HG03432 (cell line): ENCODE measurements at regions not wholly inside any gene's neighbourhood (a gene's known extent, or its start where the extent isn't known, plus 50 kb on each side); places are given as distances from the start of the nearest gene placed in this dataset.
"Not testable (repeated sequence)": the region's sequence is repeated elsewhere in the genome, so short reads cannot be mapped to it uniquely, and the experiment has no call there.

Source experiments
- ATAC-seq: cut with Tn5 transposase; IDR thresholded peaks from one replicate; pipeline ENCODE4 v1.9.1; 2021; ENCODE audit warnings: mild to moderate bottlenecking, moderate library complexity; ENCODE audit not compliant: unreplicated experiment

- ATAC-seq = no peak
Observed at GRCh38 chr6:147667082-147667481, 158.6 kb downstream of the SAMD5 start.

DNA sequence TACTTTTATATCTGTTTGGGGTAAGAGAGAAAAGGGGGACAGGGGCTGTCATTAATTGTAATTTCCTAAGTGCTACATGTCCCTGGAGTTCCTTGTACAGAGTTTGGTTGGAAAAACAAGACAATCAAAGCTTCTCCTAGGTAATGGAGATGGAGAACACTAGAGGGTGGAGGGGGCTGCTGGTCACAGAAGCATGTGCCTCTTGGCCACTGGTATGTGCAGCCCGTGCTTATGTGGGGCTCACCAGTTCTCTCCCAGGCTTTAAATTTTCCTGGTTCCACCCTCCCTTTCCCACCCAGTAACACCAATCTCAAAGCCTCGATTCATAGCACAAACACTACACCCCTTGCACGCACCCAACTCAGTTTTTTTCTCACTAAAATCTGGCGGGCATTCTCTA is 165.6 kb downstream of the SAMD5 start:
- no peak for ATAC-seq

DNA sequence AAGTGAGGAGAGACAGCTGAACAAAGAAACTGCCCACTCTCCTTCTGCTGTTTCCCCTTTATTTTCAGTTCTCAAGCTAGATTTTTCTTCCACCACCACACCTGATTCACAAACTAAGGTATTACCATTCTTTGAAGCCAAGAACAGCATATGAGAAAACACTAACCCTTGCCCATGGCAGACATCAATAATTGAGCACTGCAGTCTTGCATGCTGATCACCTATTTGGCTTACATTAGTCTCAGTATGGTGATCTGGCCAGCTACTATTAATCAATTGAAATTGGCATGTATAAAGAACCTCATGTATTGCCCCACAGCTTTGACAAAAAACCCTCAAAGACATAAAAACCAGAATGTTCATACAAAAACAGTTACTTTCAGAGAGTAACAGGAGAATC is 166.3 kb downstream of the SAMD5 start:
- no peak for ATAC-seq

DNA sequence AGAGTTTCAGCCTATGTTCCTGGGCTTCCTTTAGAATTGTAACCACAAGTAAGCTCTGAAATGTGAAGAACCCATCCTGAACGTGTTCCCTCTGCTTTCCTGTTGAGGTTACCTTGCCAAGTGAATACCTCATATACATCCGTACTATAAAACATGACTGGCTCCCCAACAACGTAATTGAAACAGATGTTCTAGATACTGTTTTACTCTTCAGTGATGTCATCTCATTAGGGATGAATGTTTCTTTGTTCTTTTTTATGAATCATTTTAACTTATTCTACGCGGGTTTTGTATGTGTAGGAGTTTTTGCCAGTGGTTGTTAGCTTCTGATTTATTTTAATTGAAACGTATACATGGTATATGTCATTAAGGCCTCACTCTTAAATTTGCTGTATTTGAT is 166.8 kb downstream of the SAMD5 start:
- no peak for ATAC-seq

DNA sequence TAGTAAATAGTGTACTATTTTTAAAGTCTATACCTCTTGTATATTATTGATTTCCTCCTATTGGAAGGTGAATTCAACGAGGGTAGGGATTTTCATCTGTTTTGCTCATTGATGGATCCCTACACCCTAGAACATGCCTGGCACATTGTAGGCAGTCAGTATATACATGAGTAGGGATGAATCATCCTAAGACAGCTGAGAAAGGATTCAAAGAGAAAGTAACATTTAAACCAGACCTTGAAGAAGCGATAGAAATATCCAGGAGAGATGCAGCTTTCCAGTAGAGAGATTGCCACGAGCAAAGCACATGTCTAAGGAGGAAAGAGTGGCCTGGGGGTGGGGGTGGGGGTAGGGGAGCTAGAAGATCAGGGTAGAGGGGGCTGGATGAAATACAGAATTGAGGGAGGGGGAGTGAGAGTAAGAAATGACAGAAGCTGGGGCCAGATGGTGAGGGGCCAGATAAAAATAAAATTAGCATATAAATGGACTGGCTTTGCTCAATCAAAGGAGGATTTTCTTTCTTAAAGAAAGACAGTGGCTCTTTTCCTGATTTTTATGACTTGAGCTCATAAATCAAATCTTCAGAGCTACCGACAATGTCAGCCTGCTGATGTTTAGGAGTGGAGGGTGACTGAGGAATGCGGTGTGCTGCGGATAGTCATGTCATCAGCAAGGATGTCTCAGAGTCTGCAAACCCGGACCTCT is 168.2 kb downstream of the SAMD5 start:
- ATAC-seq = no peak

GRCh38 chr6:147677647-147678046 is 169.2 kb downstream of the SAMD5 start:
- no peak for ATAC-seq

DNA sequence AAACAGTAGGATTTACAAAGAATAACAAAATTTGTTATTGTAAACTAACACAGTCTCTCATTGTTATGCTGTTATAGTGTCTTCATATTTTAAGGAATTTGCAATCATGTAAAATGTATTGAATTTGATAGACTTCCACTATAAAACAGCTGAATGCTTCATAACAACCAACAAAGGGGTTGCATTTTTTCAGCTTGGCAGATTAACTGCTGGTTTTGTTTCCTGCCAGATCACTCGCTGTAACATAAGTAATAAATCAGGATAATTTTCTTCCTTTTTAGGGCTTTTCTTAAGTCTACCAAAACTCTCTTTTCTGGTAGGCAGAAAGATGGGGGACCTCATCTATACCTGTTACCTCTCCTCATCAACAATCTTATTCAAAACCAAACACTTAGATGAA is 169.8 kb downstream of the SAMD5 start:
- ATAC-seq = no peak

GRCh38 chr6:147684906-147685305 is 176.4 kb downstream of the SAMD5 start:
- ATAC-seq = no peak

DNA sequence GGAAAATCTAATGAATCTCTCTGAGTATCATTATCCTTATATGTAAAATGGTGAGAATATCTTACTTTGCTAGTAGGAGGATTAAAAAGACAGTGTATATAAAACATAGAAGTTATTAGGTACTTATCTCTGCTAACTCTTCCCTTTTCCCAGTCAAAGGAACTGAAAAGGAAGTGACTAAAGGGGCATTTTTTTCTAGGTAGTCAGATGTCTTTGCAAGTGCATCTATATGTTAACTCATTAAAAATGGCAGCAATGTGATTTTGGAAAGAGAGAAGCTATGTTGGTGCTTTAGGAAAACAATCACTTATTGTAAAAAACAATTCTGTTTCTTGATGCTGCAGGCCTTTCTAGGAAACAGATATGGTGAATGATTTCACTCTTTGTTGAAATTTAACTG is 180.9 kb downstream of the SAMD5 start:
- no peak for ATAC-seq

DNA sequence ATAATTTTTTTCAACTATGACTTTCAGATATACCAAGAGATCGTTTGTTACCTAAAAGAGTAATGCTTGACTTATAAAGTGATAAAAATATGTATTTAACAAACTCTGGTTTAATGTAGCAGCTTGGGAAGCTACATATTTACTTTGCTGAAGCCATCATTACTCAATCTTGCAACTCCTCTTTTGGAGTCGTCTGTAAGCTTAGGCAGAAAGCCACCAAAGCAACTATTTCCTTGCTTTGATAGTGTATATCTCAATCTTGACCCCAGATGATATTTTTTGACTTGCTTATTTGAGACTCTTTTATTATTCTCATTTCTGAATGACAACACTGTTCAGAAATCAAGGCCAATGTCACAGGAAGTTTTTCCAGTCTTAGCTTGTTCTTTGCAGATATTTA is 183.0 kb downstream of the SAMD5 start:
- ATAC-seq = no peak

GRCh38 chr6:147693181-147693580 is 184.7 kb downstream of the SAMD5 start:
- ATAC-seq = no peak

- not testable (repeated sequence) for ATAC-seq
Observed at GRCh38 chr6:147694556-147694955, 186.1 kb downstream of the SAMD5 start.

DNA sequence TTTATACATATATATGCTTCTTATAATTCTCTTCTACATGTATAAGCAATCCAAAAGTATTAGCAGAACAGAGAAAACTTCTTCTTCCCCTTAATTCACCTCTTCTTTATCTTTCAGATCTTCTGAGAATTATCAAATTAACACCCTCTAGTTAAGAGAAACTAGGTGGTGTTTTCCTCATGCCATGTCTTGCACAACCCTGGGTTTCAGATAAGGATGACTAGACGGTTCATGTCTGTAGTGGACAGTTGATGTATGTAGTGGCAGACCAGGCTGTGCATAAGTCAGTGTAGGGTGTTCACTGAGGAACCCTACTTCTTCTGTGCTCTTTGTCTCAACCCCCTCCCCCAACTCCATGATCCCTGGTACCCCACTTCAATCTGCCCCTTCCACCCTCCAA is 187.3 kb downstream of the SAMD5 start:
- ATAC-seq = no peak

- ATAC-seq = no peak
Observed at GRCh38 chr6:147699140-147699539, 190.7 kb downstream of the SAMD5 start.

DNA sequence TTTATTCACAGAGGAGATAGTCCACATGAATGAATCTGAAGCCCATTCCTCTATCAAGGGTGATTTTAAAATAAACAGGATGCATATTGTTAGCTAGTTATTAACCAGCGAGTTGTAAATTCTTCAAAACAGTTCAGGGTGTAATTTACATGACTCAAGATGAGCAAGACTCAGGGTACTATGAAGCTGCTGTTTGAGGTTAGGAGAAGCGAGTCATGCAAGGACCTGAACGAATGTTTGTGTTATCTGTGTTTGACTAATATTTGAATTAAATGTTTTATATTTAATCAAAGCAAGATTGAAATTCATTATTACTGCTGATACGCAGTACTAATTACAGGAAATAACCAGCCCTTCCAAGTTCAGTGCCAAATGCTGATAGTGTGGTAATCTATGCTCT is 191.1 kb downstream of the SAMD5 start:
- no peak for ATAC-seq

DNA sequence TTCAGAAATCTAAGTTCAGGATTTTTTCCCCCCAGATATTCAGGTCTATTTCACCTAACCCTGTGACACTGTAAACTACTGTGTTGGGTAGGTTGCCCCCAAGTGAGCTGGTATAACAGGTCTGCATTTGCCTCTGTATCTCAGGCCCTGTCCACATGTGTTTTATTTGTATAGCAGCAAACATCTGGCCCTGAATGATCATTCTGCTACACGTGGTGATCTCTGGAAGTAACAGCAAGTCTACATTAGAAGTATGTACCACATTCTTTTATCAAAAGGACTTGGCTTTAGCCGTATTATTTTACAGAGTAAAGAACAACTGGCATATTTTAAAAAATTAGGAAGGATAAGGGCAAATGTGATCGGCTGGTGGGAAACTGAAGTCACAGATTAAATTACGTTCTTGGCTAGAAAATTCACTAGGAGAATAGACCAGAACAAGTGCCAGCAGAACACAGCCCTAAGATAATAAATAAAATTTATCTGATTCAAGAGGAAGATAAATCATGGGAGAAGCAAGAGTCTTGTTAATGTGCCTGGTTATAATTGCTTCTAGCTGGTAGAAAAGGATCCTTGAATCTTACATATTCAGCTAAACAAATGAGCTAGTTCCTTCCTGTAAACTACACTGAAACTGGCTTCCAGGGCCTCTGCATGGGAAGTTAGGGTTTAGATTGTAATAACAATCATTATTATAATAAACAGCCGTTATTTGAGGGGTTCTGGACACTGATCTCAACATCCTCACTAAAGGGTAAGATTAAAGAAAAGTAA is 192.1 kb downstream of the SAMD5 start:
- ATAC-seq = no peak

- ATAC-seq = no peak
Observed at GRCh38 chr6:147704691-147705090, 196.2 kb downstream of the SAMD5 start.

DNA sequence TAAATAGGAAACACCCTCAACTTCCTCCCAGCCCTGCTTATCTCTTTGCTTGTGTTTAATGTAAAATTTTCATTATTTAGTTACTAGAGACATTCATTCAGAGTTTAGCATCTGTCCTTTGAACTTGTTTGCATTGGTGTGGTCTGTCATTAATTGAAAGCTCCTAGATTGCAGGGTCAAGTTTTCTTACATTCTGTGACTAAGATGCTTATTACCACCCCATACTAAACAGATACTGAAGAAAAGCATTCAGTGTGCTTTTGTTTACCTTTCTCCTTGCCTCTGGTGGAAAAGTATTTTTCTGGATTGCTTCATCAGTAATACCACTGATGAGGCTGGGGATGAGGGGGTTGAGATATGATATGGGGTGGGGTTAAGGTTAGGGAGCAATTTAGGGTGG is 199.0 kb downstream of the SAMD5 start:
- ATAC-seq = no peak

- ATAC-seq = no peak
Observed at GRCh38 chr6:147708170-147708569, 199.7 kb downstream of the SAMD5 start.

DNA sequence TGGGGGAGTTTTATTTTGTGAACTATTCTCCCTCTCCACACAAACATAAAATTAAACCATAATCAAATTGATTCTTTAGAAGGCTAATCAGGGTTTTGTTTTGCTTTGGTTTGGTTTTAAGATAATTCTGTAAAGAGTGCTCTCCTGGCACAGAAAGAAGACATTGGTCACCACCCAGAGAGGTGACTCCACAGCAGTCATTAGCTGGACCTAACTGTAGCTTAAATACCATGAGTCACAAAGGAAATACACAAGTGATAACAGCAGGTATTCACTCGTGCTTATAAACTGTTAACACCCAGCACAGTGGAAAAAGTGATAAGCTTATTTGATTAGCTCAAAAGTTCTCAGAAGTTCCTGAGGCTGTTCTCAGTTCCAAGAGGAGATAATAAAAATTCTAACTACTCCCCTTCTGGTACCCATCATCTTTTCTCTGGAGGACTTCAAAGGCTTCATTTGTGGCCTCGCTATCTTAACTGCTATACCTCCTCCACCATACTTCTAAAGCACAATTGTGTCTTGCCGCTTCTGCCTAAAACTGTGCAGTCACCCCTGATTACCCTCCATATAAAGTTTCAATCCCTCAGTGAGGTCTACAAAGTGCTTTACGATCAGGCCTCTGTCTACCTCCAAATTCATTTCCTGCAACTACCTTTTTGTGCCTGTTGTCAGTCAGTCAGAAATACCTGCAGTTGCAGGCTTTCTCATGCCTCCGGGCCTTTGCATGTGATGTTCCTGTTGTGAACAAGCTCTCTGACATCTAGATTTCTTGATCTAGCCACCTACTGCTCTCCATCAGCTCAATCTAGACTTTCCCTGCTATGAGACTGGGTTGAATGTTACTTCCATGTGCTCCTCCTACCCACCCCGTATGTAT is 201.1 kb downstream of the SAMD5 start:
- ATAC-seq = no peak

GRCh38 chr6:147710890-147711289 is 202.4 kb downstream of the SAMD5 start:
- ATAC-seq = no peak

GRCh38 chr6:147711476-147711875 is 203.0 kb downstream of the SAMD5 start:
- ATAC-seq = no peak
